Activated CD4-positive, alpha-beta T cell treated with anti-CD3 and anti-CD28 coated beads for 24 hours (primary cell): ENCODE measurements at regions not wholly inside any gene's neighbourhood (a gene's known extent, or its start where the extent isn't known, plus 50 kb on each side); places are given as distances from the start of the nearest gene placed in this dataset.
"Not testable (repeated sequence)": the region's sequence is repeated elsewhere in the genome, so short reads cannot be mapped to it uniquely, and the experiment has no call there.

ENCODE experiments used
- DNase-seq, 2 donors: peaks; one replicate each; pipeline ENCODE4 v3.0.0-alpha.2; 2020; ENCODE audit warnings: low read depth in 2 of 2

- DNase-seq = no peak
Measured at GRCh38 chr9:74333384-74334032, 163.6 kb upstream of the RORB start.

GRCh38 chr9:74334271-74334670 lies 162.9 kb upstream of the RORB start:
- no peak for DNase-seq

- no peak for DNase-seq
Measured at GRCh38 chr9:74336161-74336560, 161.0 kb upstream of the RORB start.

- DNase-seq = no peak
Measured at GRCh38 chr9:74348777-74349176, 148.4 kb upstream of the RORB start.

- no peak for DNase-seq
Measured at GRCh38 chr9:74355107-74355506, 142.0 kb upstream of the RORB start.

DNA sequence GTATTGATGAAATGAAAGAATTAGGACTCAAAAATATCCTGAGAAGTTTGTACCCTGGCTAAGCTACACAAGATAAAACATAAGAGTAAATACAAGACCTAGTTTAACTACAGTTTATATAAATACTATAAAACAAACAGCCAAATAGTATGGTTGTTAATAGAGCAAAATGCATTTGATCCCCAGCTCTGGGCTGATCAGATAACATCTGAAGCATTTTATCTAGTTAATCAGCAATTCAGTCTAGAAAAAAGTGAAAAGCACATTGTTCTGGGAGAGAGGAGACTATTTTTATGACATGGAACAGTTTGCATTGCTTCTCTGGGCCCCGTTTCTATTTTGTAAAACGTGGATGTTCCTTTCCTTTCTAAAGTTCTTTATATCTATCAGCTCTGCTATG lies 139.6 kb upstream of the RORB start:
- DNase-seq = no peak

GRCh38 chr9:74358959-74359358 lies 138.2 kb upstream of the RORB start:
- DNase-seq = no peak

GRCh38 chr9:74361508-74361907 lies 135.6 kb upstream of the RORB start:
- DNase-seq = no peak

DNA sequence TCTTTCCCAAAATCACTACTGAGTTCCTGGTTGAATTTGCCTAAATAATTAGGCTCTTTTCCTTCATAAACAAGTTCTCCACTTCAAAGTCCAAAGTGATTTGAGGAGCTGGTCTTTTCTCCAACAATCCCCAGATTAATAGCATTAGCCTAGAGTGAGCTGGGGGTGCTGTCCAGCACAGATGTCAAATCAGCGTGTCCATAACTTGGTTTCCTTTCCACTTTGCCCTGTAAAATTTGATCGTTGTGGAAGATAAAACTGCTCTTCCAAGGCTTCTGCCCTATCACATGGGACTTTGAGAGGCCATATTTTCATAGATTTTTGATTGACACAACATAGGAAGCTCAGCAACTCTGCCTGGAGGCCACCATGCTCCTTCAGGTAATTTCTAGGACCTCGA lies 134.7 kb upstream of the RORB start:
- DNase-seq = no peak

DNA sequence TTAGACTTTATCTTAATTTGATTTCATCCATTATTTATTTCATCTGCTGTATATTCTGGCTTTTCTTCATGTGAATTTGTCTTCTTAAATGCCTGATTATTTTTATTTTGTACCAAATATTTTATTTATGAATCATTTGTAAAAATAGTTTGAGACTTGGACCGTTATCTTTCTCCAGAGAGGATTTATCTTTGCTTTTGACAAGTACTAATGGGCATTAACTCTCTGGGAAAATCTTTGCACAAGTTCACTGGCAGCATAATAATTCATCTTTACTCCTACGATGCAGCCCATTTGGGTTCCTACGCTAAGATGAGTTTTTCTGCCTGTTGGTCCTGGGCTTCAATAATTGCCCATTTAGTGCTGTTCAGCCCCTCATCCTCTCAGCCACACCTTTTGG lies 131.0 kb upstream of the RORB start:
- no peak for DNase-seq

DNA sequence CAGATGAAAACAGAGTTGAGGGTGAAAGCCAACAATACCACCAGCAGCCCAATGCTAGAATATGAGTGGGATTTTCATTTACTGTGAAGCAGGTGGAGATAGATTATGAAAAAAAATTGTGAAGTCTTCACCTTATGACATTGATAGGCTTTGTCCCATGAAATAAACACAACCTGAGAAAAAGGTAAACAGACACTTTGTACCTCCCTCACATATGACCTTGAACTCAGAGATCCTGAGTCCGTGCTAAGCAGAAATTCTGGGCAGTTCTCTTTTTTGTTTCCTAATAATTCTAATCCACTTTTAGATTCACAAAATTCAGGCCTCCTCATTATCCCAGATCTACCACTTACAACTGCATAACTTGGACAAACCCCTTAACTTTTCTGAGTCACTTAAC lies 127.3 kb upstream of the RORB start:
- DNase-seq = no peak

DNA sequence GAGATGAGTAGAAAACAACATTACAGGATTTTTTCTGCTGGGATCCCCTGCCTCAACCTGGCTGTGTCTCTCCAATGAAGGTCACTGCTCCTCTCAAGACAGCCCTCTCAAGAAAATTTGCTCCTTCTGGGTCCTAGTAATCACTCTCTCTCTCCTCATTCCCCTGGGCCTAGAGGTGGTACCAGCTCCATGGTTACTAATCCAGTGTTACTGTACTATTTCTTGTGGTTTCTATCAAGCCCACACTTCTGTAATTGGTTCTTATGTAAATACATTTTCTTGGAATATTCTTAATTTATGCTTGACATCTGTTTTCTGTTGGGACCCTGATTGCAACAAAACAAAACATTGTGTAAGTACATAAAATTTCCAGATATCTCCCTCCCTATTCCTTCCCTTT lies 123.8 kb upstream of the RORB start:
- DNase-seq = no peak

- no peak for DNase-seq
Measured at GRCh38 chr9:74379718-74380117, 117.4 kb upstream of the RORB start.

DNA sequence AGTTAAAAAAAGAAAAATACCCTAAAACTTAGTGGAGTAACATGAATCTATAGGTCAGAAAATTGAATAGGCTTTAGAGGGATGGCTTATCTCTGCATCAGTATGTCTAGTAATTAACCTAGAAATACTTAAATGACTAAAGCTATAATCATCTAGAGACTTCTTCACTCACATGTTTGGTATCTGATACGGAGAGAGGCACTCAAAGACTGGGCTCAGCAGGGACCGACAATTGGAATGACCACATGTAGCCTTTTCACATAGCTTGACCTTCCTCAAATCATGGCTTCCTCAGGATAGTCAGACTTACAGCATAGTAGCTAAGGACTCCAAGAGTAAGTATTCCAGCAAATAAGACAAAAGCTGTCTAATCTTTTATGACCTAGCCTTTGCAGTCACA lies 105.3 kb upstream of the RORB start:
- DNase-seq = no peak

DNA sequence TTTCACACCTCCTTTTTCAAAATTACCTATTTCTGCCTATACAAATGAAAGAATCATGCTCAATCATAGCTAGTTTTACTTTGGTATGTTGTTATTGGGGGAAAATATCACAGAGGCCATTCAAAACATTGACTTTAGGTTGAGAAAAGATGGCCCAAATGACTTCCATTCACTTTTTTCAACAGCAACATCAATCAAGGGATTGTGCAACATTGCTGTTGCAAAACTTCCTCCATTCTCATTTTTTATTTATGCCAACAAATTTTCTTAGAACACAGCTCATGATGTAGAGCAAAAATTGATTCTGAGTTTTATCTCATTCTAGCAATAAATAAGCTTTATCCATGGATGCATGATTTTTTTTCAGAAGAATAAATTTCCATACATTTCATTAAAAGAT lies 93.6 kb upstream of the RORB start:
- no peak for DNase-seq

DNA sequence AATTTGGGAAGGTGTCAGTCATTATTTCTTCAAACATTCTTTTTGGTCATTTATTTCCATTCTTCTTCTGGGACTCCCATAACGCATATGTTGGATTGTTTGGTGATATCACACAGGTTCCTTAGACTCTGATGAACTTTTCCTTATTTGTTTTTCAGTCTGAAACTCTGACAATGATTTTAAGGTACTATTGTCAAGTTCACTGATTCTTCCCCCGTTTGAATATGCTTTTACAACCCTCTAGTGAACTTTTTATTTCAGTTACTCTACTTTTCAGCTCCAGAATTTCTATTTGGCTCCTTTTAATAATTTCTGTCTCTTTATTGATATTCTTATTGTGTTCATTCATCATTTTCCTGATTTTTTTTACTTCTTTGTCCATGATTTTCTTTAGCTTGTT lies 92.5 kb upstream of the RORB start:
- no peak for DNase-seq

- DNase-seq = no peak
Measured at GRCh38 chr9:74407166-74407565, 90.0 kb upstream of the RORB start.

DNA sequence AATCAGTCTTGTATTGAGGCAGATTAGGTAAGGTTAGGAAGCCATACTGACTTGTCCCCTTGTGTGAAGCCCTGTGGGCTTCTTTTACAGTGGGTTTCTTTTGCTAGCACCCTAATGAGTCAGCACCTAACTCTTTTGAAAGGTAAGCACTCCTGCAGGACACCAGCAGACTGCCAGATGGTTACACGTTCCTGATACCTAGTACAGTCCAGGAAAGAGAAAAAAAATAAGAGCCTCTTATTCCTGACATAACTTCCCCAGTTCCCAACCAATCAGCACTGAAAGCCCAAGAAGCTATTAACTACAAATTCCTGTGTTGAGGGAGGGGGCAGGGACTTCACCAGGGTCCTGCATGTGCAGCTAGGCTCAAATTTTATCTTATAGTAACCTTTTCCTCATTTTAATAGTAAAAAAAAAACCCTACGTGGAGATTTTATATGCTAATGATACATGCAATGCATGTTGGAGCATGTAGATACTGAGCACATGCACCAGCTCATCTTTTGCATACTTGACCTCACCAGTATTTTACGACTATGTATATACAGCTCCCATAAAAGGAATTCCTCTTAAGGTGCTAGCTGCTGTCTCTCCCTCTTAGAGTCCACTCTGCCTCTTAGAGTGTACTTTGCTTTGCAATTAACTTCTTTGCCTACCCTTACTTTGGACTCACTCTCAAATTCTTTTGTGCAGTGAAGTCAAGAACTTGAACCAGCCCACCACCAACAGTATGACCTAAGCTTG lies 84.7 kb upstream of the RORB start:
- DNase-seq = no peak

GRCh38 chr9:74413876-74414275 lies 83.3 kb upstream of the RORB start:
- DNase-seq = no peak

- DNase-seq = no peak
Measured at GRCh38 chr9:74414325-74414724, 82.8 kb upstream of the RORB start.

DNA sequence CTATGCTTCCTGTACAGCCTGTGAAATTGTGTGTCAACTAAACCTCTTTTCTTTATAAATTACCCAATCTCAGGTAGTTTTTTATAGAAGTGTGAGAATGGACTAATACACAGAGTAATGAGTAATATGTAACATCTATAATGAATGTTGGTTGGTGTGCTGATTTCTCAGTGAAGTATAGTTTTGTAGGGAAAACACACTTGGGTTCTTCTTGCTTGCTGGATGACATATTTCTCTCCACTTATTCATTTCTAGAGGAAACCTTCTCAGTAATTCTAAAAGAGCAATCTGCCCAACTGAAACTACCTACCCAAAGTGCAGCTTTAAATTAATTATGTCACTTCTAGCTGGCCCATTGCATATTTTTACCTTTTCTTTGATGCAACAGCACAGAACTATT lies 81.1 kb upstream of the RORB start:
- no peak for DNase-seq

- not testable (repeated sequence) for DNase-seq
Measured at GRCh38 chr9:74424488-74424887, 72.6 kb upstream of the RORB start.

DNA sequence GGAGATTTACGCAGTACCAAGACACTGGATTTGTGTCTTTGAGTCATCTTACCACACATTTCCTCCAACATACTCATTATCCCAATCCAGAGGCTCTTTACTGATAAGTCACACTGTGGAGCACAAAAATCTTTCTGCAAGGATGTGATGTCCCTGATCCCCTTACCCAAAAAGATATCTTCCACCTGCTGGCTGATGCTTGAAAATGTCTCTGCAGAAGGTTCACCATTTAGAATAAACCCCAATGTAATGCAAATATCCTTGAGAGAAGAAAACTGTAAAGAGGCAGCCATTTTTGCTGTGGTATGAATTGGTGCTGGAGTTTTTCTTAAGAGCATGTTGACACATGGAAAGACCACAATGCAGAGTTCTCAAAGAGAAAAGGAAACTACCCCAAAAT lies 65.7 kb upstream of the RORB start:
- DNase-seq = no peak
